VCaP (cell line): ENCODE measurements at regions not wholly inside any gene's neighbourhood (a gene's known extent, or its start where the extent isn't known, plus 50 kb on each side); places are given as distances from the start of the nearest gene placed in this dataset.

Experiments used
- H3K27ac ChIP-seq: fragments of 450-650 bp; 2 replicates; pipeline ENCODE4 v1.5.1; 2017
- CTCF ChIP-seq: fragments of 450-650 bp; conservative IDR thresholded peaks from 2 replicates; pipeline ENCODE4 v1.5.1; 2017; ENCODE audit warnings: mild to moderate bottlenecking, moderate library complexity

DNA sequence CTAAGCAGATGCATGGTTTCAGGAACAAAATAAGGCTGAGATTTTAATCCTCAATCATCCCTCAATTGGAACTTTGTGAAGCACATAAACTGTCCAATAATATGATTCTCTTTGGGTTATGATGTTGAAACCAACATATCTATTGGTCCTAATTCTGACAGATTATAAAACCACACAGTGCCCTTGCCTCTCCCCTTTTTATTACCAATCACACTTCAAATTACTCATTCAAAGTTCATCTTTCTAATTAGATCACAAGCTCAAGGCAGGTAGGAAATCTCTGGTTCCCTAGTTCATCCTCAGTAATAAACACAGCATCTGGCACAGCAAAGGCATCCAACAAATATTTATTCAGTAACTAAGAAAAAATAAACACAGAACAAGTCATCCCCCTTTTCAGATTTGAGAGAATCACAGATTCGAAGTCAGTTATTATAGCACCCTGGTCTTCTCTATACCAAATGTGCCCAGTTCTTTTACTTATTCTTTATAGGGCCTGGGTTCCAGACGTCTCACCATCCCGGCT lies 611.6 kb downstream of the INSC start:
- H3K27ac ChIP-seq = no peak overlapping the region
- TF ChIP-seq CTCF = no peak

- no peak for TF ChIP-seq CTCF
Measured at GRCh38 chr11:15726893-15727519, 612.3 kb downstream of the INSC start.

GRCh38 chr11:15727520-15727914 lies 612.8 kb downstream of the INSC start:
- no peak for TF ChIP-seq CTCF
- H3K27ac ChIP-seq = no peak overlapping the region

More at GRCh38 chr11:15726893-15727519, 612.3 kb downstream of the INSC start:
- H3K27ac ChIP-seq = no peak overlapping the region

GRCh38 chr11:15728207-15728606 lies 613.5 kb downstream of the INSC start:
- no peak overlapping the region for H3K27ac ChIP-seq
- no peak for TF ChIP-seq CTCF

GRCh38 chr11:15730263-15730994 lies 615.7 kb downstream of the INSC start:
- no peak overlapping the region for H3K27ac ChIP-seq
- no peak for TF ChIP-seq CTCF

DNA sequence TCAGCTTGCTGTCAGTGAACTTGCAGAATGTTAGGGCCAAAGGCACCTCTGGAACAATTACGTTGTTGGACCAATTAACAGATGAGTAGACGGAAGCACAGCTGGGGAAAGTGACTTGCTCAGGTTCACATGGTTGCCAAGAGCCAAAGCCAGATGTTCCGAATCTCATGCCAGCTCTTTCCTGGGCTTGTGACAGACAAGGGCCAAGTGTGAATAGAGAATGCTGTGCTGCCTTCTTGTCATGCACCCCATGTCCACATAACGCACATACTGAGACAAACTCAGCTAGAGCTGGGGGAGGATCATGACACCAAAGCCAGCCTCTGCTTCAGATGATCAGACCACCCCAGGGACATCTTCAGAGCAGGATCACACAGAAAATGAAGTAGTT lies 616.3 kb downstream of the INSC start:
- TF ChIP-seq CTCF = no peak
- no peak overlapping the region for H3K27ac ChIP-seq

DNA sequence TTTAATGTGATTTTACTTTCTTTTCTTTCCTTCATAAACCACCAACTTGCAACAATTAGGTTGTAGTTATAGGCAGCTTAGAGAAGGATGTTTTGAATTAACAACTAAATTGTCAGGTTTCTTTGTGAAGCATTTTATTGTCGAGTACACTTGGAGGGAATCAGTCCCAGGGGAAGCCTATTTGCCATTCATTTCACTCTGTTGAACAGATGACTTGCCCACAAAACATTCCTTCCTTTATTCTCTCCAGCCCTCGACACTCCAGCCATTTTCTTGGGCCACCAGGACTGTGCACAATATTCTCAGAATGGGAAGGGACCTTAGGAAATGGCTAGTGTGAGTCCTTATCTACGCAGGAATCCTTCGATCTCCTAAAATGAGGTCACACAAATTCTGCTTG lies 620.6 kb downstream of the SOX6 start:
- no peak overlapping the region for H3K27ac ChIP-seq
- no peak for TF ChIP-seq CTCF
